Smooth muscle cell (in vitro differentiated cells): ENCODE measurements at regions not wholly inside any gene's neighbourhood (a gene's known extent, or its start where the extent isn't known, plus 50 kb on each side); places are given as distances from the start of the nearest gene placed in this dataset.

ENCODE experiments used
- DNase-seq: peaks from one replicate; lab custom pipeline; 2025; ENCODE audit not compliant: unreplicated experiment; lab: John Stamatoyannopoulos, UW
- H2AFZ ChIP-seq: fragments of 200-600 bp; sonication (generic); 2 replicates; pipeline ENCODE4 v1.6.0; 2016; ENCODE audit warnings: antibody characterized with exemption, low read depth, mild to moderate bottlenecking
- H3F3A ChIP-seq: fragments of 200-600 bp; sonication (generic); 2 replicates; pipeline ENCODE4 v1.6.0; 2017; ENCODE audit warnings: antibody characterized with exemption, low read depth
- H3K27ac ChIP-seq: fragments of 200-600 bp; sonication (generic); 2 replicates; pipeline ENCODE4 v1.5.1; 2016; ENCODE audit warnings: low read depth, mild to moderate bottlenecking
- H3K27me3 ChIP-seq: fragments of 200-600 bp; sonication (generic); 2 replicates; pipeline ENCODE4 v1.6.1; 2016; ENCODE audit warnings: low read depth, mild to moderate bottlenecking
- H3K36me3 ChIP-seq: fragments of 200-600 bp; sonication (generic); 2 replicates; pipeline ENCODE4 v1.5.1; 2016; ENCODE audit warnings: low read depth
- H3K4me1 ChIP-seq: fragments of 200-600 bp; sonication (generic); 2 replicates; pipeline ENCODE4 v1.5.1; 2016; ENCODE audit warnings: low read depth
- H3K4me2 ChIP-seq: fragments of 200-600 bp; sonication (generic); 2 replicates; pipeline ENCODE4 v1.6.0; 2016; ENCODE audit warnings: mild to moderate bottlenecking
- H3K4me3 ChIP-seq: fragments of 200-600 bp; sonication (generic); 2 replicates; pipeline ENCODE4 v1.5.1; 2016; ENCODE audit warnings: mild to moderate bottlenecking
- H3K79me2 ChIP-seq: fragments of 200-600 bp; sonication (generic); 2 replicates; pipeline ENCODE4 v1.6.0; 2016; ENCODE audit warnings: low read depth, mild to moderate bottlenecking
- H3K9ac ChIP-seq: fragments of 200-600 bp; sonication (generic); 2 replicates; pipeline ENCODE4 v1.6.0; 2016; ENCODE audit warnings: low read depth
- H3K9me3 ChIP-seq: fragments of 200-600 bp; sonication (generic); replicated peaks from 2 replicates; pipeline ENCODE4 v1.5.1; 2016; ENCODE audit warnings: low read depth
- H4K20me1 ChIP-seq: fragments of 200-600 bp; sonication (generic); 2 replicates; pipeline ENCODE4 v1.6.0; 2016; ENCODE audit warnings: low read depth
- CTCF ChIP-seq: fragments of 200-600 bp; sonication (generic); IDR thresholded peaks from 2 replicates; pipeline ENCODE4 v1.5.1; 2017; ENCODE audit warnings: borderline replicate concordance, mild to moderate bottlenecking, antibody characterized with exemption; ENCODE audit not compliant: insufficient read depth, poor library complexity, severe bottlenecking
- WGBS: methylation state at CpG from one replicate; pipeline ENCODE4 v1.1.7; 2016; ENCODE audit warnings: low lambda C conversion rate; 5-methylcytosine and 5-hydroxymethylcytosine counted together

DNA sequence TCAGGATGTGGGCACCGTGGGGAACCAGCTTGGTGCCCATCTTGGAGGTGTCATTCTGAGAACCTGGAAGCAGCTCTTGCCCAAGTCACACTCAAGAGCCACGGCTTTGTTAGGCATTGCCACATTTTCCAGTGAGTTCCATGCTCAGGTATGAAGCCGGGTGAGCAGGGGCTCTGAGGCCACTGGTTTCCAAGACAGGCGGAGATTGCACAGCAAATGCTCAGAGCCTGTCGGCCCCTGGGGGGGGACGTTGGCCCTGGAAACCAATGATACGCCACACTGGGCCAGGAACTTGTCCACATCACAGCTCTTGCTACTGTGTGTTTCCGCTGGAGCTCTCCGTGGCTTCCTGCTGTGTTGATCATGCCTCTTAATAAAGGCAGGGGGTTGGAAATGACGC lies 52.5 kb upstream of the SALL3 start:
- TF ChIP-seq CTCF: no peak
- no peak for DNase-seq
- Histone ChIP-seq H3F3A (no peaks in the 10 kb centered on the region), H3K36me3 (no peaks in the 10 kb centered on the region), H3K9me3 (no peaks in the 10 kb centered on the region), H3K27me3 (peaks cover 2% of the 10 kb centered on the region), H2AFZ (no peak overlapping the region), H3K4me1 (no peaks in the 10 kb centered on the region), H3K27ac (no peak overlapping the region), H4K20me1 (no peaks in the 10 kb centered on the region), H3K4me2 (no peak overlapping the region), H3K9ac (no peak overlapping the region), H3K79me2 (no peaks in the 10 kb centered on the region), H3K4me3 (no peak overlapping the region)
- WGBS: 85% methylated on average over 10 of the region's 10 CpGs

- TF ChIP-seq CTCF: no peak
- Histone ChIP-seq H3K4me2 (no peak overlapping the region), H3K9me3 (no peaks in the 10 kb centered on the region), H3K9ac (no peak overlapping the region), H3K27ac (no peak overlapping the region), H3K4me1 (no peaks in the 10 kb centered on the region), H3K4me3 (no peak overlapping the region), H3K79me2 (no peaks in the 10 kb centered on the region), H2AFZ (no peak overlapping the region), H3K27me3 (peaks cover 2% of the 10 kb centered on the region), H4K20me1 (no peaks in the 10 kb centered on the region), H3K36me3 (no peaks in the 10 kb centered on the region), H3F3A (no peaks in the 10 kb centered on the region)
- 92% methylated on average over 11 of the region's 11 CpGs for WGBS
- DNase-seq: no peak
Observed at GRCh38 chr18:78927616-78928015, 52.0 kb upstream of the SALL3 start.

GRCh38 chr18:78928076-78928475 lies 51.5 kb upstream of the SALL3 start:
- Histone ChIP-seq H3K4me1 (no peaks in the 10 kb centered on the region), H3K79me2 (no peaks in the 10 kb centered on the region), H3K4me3 (no peak overlapping the region), H3K9me3 (no peaks in the 10 kb centered on the region), H3K27ac (no peak overlapping the region), H3K4me2 (no peak overlapping the region), H3K9ac (no peak overlapping the region), H3F3A (no peaks in the 10 kb centered on the region), H2AFZ (no peak overlapping the region), H3K36me3 (no peaks in the 10 kb centered on the region), H3K27me3 (peaks cover 2% of the 10 kb centered on the region), H4K20me1 (no peaks in the 10 kb centered on the region)
- no peak for DNase-seq
- no peak for TF ChIP-seq CTCF
- 92% methylated on average over 16 of the region's 16 CpGs for WGBS

DNA sequence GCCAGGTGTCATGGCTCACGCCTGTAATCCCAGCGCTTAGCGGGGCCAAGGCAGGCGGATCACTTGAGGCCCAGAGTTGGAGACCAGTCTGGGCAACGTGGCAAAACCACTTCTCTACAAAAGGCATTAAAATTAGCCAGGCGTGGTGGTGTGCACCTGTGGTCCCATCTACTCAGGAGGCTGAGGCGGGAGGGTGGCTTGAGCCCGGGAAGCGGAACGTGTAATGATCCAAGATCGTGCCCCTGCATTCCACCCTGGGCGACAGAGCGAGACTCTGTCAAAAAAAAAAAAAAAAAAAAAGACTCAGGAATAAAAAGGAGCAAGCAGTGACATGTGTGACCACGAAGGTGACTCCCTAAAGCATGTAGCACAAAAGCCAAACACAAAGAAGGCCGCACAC lies 50.1 kb upstream of the SALL3 start:
- peaks cover 2% of the 10 kb centered on the region for H3K27me3 ChIP-seq
- DNase-seq: no peak
- H3K9ac ChIP-seq: no peak overlapping the region
- H3K4me1 ChIP-seq: no peaks in the 10 kb centered on the region
- no peak overlapping the region for H3K4me2 ChIP-seq
- no peaks in the 10 kb centered on the region for H3F3A ChIP-seq
- H3K79me2 ChIP-seq: no peaks in the 10 kb centered on the region
- H3K9me3 ChIP-seq: no peaks in the 10 kb centered on the region
- 91% methylated on average over 15 of the region's 15 CpGs for WGBS
- H3K27ac ChIP-seq: no peak overlapping the region
- no peaks in the 10 kb centered on the region for H4K20me1 ChIP-seq
- no peak overlapping the region for H3K4me3 ChIP-seq
- no peaks in the 10 kb centered on the region for H3K36me3 ChIP-seq
- TF ChIP-seq CTCF: no peak
- H2AFZ ChIP-seq: no peak overlapping the region
